ENCODE measurements at regions not wholly inside any gene's neighbourhood (a gene's known extent, or its start where the extent isn't known, plus 50 kb on each side); places are given as distances from the start of the nearest gene placed in this dataset.
"Not testable (repeated sequence)": the region's sequence is repeated elsewhere in the genome, so short reads cannot be mapped to it uniquely, and the experiment has no call there.

DNA sequence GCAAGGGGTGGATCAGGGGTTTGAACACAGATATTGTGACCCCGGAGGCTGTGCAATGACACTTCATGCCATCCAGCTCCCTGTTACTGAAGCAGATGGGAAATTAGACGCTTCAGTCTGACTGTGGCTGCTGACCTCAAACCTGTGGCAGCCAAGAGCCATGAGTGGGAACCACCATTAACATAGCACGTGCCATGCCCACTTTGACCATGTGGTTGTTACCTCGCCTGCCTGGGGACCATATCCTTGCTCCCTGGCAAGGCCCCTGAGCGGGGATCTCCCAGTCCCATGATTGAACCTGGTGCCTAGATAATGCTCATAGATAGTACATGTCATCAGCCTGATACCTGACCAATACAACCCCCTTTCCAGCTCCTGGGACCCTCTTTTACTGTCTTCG is 68.9 kb downstream of the CYP26B1 start:
- no peak for DNase-seq (ENCODE audit: low read depth, low spot score)
- no peak overlapping the region for H3K4me3 ChIP-seq
- H3K27ac ChIP-seq = no peak overlapping the region
- no peak overlapping the region for H3K9ac ChIP-seq (ENCODE audit: insufficient read length)
- no peaks in the 10 kb centered on the region for H3K36me3 ChIP-seq (ENCODE audit: insufficient read depth, low read length)
- TF ChIP-seq POLR2AphosphoS5 (IDR thresholded peaks at IDR 0.05; ENCODE audit: borderline replicate concordance, low read depth, low read length) = no peak
- H3K9me3 ChIP-seq (ENCODE audit: low read depth, low read length) = no peaks in the 10 kb centered on the region

DNA sequence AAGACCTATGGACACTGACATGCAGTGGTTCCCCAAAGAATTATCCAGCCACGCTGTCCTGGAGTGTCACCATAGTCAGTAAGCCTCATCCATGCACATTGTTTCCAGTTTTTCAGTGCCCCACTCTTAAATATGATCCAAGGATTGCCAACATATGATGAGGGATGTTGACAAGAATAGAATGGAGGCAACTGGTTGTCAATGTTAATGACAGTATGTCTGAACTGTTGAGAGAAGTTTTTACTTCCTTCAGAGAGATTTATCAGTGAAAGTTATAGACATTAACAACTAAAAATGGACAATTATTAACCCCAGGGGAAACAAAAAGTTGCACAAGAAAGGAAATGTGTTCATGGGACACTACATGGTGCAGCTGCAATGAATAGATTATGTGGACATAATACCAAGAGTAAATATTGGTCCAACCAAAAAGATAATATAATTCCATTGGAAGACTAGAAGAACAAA is 69.9 kb downstream of the CYP26B1 start:
- H3K27ac ChIP-seq = no peak overlapping the region
- H3K4me3 ChIP-seq = no peak overlapping the region
- no peaks in the 10 kb centered on the region for H3K9me3 ChIP-seq (ENCODE audit: low read depth, low read length)
- no peak for DNase-seq (ENCODE audit: low read depth, low spot score)
- no peaks in the 10 kb centered on the region for H3K36me3 ChIP-seq (ENCODE audit: insufficient read depth, low read length)
- no peak for TF ChIP-seq EZH2 (IDR thresholded peaks at IDR 0.05)
- no peak for TF ChIP-seq POLR2AphosphoS5 (IDR thresholded peaks at IDR 0.05; ENCODE audit: borderline replicate concordance, low read depth, low read length)
- no peak for TF ChIP-seq FOXP2 (optimal IDR thresholded peaks at IDR 0.05; ENCODE audit: control extremely low read depth, extremely low read length, insufficient read depth)
- no peak overlapping the region for H3K9ac ChIP-seq (ENCODE audit: insufficient read length)

DNA sequence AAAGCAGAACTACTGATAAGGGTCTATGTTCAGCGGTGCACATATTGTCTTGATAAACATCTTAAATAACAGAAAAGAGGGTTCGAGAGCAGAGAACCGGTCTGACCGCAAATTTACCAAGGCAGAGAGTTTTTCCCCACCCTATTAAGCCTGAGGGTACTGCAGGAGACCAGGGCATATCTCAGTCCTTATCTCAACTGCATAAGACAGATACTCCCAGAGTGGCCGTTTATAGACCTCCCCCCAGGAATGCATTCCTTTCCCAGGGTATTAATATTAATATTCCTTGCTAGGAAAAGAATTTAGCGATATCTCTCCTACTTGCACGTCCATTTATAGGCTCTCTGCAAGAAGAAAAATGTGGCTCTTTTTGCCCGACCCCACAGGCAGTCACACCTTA is 74.3 kb downstream of the CYP26B1 start:
- DNase-seq (ENCODE audit: low read depth, low spot score); H3K4me3 ChIP-seq: not testable (repeated sequence)

DNA sequence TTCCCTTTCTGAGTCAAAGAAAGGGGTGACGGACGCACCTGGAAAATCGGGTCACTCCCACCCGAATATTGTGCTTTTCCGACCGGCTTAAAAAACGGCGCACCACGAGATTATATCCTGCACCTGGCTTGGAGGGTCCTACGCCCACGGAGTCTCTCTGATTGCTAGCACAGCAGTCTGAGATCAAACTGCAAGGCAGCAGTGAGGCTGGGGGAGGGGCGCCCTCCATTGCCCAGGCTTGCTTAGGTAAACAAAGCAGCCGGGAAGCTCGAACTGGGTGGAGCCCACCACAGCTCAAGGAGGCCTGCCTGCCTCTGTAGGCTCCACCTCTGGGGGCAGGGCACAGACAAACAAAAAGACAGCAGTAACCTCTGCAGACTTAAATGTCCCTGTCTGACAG is 83.5 kb downstream of the CYP26B1 start:
- DNase-seq (ENCODE audit: low read depth, low spot score); H3K27ac ChIP-seq; H3K4me3 ChIP-seq; H3K9ac ChIP-seq (ENCODE audit: insufficient read length); H3K36me3 ChIP-seq (ENCODE audit: insufficient read depth, low read length); H3K9me3 ChIP-seq (ENCODE audit: low read depth, low read length): not testable (repeated sequence)

More for the DNA sequence above, 74.3 kb downstream of the CYP26B1 start:
- H3K9me3 ChIP-seq (ENCODE audit: low read depth, low read length); H3K9ac ChIP-seq (ENCODE audit: insufficient read length); H3K36me3 ChIP-seq (ENCODE audit: insufficient read depth, low read length); H3K27ac ChIP-seq: not testable (repeated sequence)

DNA sequence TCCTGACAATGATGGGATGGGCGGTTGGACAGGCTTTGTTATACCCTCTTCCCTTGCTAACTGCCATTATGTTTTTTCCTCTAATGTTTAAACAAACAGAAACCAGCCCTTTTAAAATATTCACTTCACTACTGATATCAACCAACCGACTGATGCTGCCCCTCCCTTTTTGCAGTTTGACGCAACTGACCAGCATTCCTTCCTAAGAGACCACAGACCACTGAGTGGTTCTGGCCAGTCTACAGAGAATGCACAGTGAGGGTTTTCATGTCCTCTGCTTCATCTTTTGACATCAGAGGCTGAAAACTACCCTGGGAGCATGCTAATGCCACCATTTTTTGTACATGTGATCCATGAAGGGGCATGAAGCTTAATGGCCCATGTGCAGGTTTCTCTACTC is 85.3 kb downstream of the CYP26B1 start:
- H3K9me3 ChIP-seq (ENCODE audit: low read depth, low read length) = no peaks in the 10 kb centered on the region
- H3K36me3 ChIP-seq (ENCODE audit: insufficient read depth, low read length) = no peaks in the 10 kb centered on the region
- DNase-seq (ENCODE audit: low read depth, low spot score) = no peak
- no peak overlapping the region for H3K4me3 ChIP-seq
- H3K9ac ChIP-seq (ENCODE audit: insufficient read length) = no peak overlapping the region
- no peak overlapping the region for H3K27ac ChIP-seq
- no peak for TF ChIP-seq EZH2 (IDR thresholded peaks at IDR 0.05)
- no peak for TF ChIP-seq FOXP2 (optimal IDR thresholded peaks at IDR 0.05; ENCODE audit: control extremely low read depth, extremely low read length, insufficient read depth)
- TF ChIP-seq POLR2AphosphoS5 (IDR thresholded peaks at IDR 0.05; ENCODE audit: borderline replicate concordance, low read depth, low read length) = no peak

DNA sequence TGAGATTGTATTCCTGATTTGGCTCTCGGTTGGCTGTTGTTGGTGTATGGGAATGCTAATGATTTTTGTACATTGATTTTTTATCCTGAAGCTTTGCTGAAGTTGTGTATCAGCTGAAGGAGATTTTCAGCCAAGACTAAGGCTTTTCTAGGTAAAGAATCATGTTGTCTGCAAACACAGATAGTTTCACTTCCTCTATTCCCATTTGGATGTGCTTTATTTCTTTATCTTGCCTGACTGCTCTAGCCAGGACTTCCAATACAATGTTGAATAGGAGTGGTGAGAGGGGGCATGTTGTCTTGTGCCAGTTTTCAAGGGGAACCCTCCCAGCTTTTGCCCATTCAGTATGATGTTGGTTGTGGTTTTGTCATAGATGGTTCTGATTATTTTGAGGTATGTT is 90.4 kb downstream of the CYP26B1 start:
- Histone ChIP-seq H3K27ac (no peak overlapping the region), H3K4me3 (no peak overlapping the region), H3K36me3 (ENCODE audit: insufficient read depth, low read length) (no peaks in the 10 kb centered on the region), H3K9me3 (ENCODE audit: low read depth, low read length) (no peaks in the 10 kb centered on the region), H3K9ac (ENCODE audit: insufficient read length) (no peak overlapping the region)
- no peak for DNase-seq (ENCODE audit: low read depth, low spot score)
- TF ChIP-seq EZH2 (IDR thresholded peaks at IDR 0.05) (no peak), FOXP2 (optimal IDR thresholded peaks at IDR 0.05; ENCODE audit: control extremely low read depth, extremely low read length, insufficient read depth) (no peak), POLR2AphosphoS5 (IDR thresholded peaks at IDR 0.05; ENCODE audit: borderline replicate concordance, low read depth, low read length) (no peak)

DNA sequence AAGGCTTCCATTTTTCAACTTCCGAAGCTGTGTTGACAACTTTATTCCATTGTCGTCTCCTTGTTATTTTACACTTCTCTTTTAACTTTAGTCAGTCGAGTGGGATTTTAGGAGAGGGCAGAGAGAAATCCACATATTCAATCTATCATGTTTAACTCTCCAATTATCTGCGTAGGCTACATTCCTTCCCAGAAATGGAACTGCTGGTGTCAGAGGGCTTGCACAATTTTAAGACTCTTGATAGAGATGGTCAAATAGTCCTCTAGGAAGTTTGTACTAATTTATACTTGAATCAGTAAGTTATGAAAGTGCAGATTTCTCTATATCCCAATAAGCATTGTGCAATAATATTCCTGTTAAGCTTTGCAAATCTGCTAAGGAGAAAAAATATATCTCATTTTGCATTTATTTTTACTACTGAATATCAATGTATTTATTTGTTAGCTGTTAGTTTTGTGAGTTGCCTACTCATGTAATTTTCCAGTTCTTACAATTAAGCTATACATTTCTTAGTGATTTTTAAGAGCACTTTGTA is 95.6 kb downstream of the CYP26B1 start:
- no peaks in the 10 kb centered on the region for H3K36me3 ChIP-seq (ENCODE audit: insufficient read depth, low read length)
- no peak overlapping the region for H3K27ac ChIP-seq
- H3K9ac ChIP-seq (ENCODE audit: insufficient read length) = no peak overlapping the region
- H3K9me3 ChIP-seq (ENCODE audit: low read depth, low read length) = no peaks in the 10 kb centered on the region
- no peak overlapping the region for H3K4me3 ChIP-seq
- no peak for TF ChIP-seq POLR2AphosphoS5 (IDR thresholded peaks at IDR 0.05; ENCODE audit: borderline replicate concordance, low read depth, low read length)
- no peak for TF ChIP-seq EZH2 (IDR thresholded peaks at IDR 0.05)
- no peak for TF ChIP-seq FOXP2 (optimal IDR thresholded peaks at IDR 0.05; ENCODE audit: control extremely low read depth, extremely low read length, insufficient read depth)
- DNase-seq (ENCODE audit: low read depth, low spot score) = no peak

DNA sequence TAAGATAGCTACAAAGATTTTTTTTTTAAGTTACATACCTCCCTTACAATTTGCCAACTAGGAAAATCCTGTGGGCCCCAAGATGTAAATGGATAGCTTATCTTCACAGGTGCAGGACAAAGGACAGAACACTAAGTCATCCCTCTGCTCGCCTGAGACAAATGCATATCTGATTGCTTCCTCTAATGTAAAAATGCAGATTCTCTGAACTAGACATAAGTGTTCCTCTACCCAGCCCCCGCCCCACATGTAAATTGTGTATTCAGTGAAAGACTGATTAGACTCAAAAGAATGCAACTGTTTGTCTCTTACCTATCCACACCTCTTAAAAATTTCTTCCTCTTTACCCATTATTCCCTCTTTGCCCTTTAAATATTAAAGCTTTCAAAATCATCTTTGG is 96.5 kb downstream of the CYP26B1 start:
- TF ChIP-seq EZH2 (IDR thresholded peaks at IDR 0.05) (no peak), FOXP2 (optimal IDR thresholded peaks at IDR 0.05; ENCODE audit: control extremely low read depth, extremely low read length, insufficient read depth) (no peak), POLR2AphosphoS5 (IDR thresholded peaks at IDR 0.05; ENCODE audit: borderline replicate concordance, low read depth, low read length) (no peak)
- Histone ChIP-seq H3K9ac (ENCODE audit: insufficient read length) (no peak overlapping the region), H3K9me3 (ENCODE audit: low read depth, low read length) (no peaks in the 10 kb centered on the region), H3K36me3 (ENCODE audit: insufficient read depth, low read length) (no peaks in the 10 kb centered on the region), H3K4me3 (no peak overlapping the region), H3K27ac (no peak overlapping the region)
- no peak for DNase-seq (ENCODE audit: low read depth, low spot score)

DNA sequence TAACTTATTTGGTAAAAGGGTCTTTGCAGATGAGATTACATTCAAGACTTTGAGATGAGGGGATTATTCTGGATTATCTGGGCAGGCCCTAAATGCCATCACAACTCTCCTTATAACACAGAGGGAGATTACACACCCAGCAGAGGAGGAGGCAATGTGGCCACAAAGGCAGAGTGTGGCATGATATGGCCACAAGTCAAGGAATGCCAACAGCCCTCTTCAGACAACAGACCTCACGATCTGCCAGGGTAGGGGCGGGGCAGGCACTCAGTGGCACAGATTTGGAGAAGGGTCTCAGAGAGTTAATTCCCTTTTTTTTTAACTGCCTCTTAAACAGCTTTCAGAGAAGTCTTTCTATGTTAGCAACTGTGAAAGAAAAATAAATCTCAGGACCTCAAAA is 96.9 kb downstream of the CYP26B1 start:
- no peak for TF ChIP-seq POLR2AphosphoS5 (IDR thresholded peaks at IDR 0.05; ENCODE audit: borderline replicate concordance, low read depth, low read length)
- no peak for TF ChIP-seq EZH2 (IDR thresholded peaks at IDR 0.05)
- TF ChIP-seq FOXP2 (optimal IDR thresholded peaks at IDR 0.05; ENCODE audit: control extremely low read depth, extremely low read length, insufficient read depth) = no peak

More for the DNA sequence above, 96.9 kb downstream of the CYP26B1 start:
- H3K9ac ChIP-seq (ENCODE audit: insufficient read length) = no peak overlapping the region
- no peak for DNase-seq (ENCODE audit: low read depth, low spot score)
- H3K27ac ChIP-seq = no peak overlapping the region
- no peaks in the 10 kb centered on the region for H3K9me3 ChIP-seq (ENCODE audit: low read depth, low read length)
- H3K36me3 ChIP-seq (ENCODE audit: insufficient read depth, low read length) = no peaks in the 10 kb centered on the region
- no peak overlapping the region for H3K4me3 ChIP-seq
